DOHH2 (cell line): ENCODE measurements at regions not wholly inside any gene's neighbourhood (a gene's known extent, or its start where the extent isn't known, plus 50 kb on each side); places are given as distances from the start of the nearest gene placed in this dataset.

Source experiments
- H3F3A ChIP-seq: fragments of 200-600 bp; sonication (generic), shearing (Covaris generic); 2 replicates; pipeline ENCODE4 v1.6.0; 2016; ENCODE audit warnings: antibody characterized with exemption, mild to moderate bottlenecking; ENCODE audit not compliant: control insufficient read depth, insufficient read depth
- H3K27ac ChIP-seq: fragments of 200-600 bp; sonication (generic); 2 replicates; pipeline ENCODE4 v1.5.1; 2014; ENCODE audit warnings: low read depth, mild to moderate bottlenecking, low read length, moderate library complexity
- H3K27me3 ChIP-seq: fragments of 200-600 bp; sonication (generic); 2 replicates; pipeline ENCODE4 v1.6.1; 2014; ENCODE audit warnings: mild to moderate bottlenecking, low read length, mixed read lengths; ENCODE audit not compliant: control insufficient read depth
- H3K36me3 ChIP-seq: fragments of 200-600 bp; sonication (generic); 2 replicates; pipeline ENCODE4 v1.6.1; 2014; ENCODE audit warnings: mild to moderate bottlenecking, low read length, moderate library complexity, mixed read lengths; ENCODE audit not compliant: control insufficient read depth
- H3K4me1 ChIP-seq: fragments of 200-600 bp; sonication (generic); 2 replicates; pipeline ENCODE4 v1.6.1; 2014; ENCODE audit warnings: mild to moderate bottlenecking, low read length, mixed read lengths; ENCODE audit not compliant: control insufficient read depth
- H3K4me2 ChIP-seq: fragments of 200-600 bp; sonication (generic); 2 replicates; pipeline ENCODE4 v1.6.0; 2014; ENCODE audit warnings: mild to moderate bottlenecking, low read length, moderate library complexity
- H3K4me3 ChIP-seq: fragments of 200-600 bp; sonication (generic); 2 replicates; pipeline ENCODE4 v1.5.1; 2014; ENCODE audit warnings: mild to moderate bottlenecking, low read length, mixed read lengths
- H3K79me2 ChIP-seq: fragments of 200-600 bp; sonication (generic); 2 replicates; pipeline ENCODE4 v1.6.1; 2014; ENCODE audit warnings: mild to moderate bottlenecking, low read length, mixed read lengths; ENCODE audit not compliant: control insufficient read depth
- H3K9me2 ChIP-seq: fragments of 200-600 bp; sonication (generic); replicated peaks from 2 replicates; pipeline ENCODE4 v1.6.1; 2014; ENCODE audit warnings: mild to moderate bottlenecking, low read length, mixed read lengths; ENCODE audit not compliant: control insufficient read depth
- H3K9me3 ChIP-seq: fragments of 200-600 bp; sonication (generic); 2 replicates; pipeline ENCODE4 v1.6.1; 2014; ENCODE audit warnings: antibody characterized with exemption, low read length, mixed read lengths; ENCODE audit not compliant: control insufficient read depth, insufficient read depth
- H4K20me1 ChIP-seq: fragments of 200-600 bp; sonication (generic); 2 replicates; pipeline ENCODE4 v1.6.0; 2014; ENCODE audit warnings: low read depth, mild to moderate bottlenecking, antibody characterized with exemption, low read length, moderate library complexity; ENCODE audit not compliant: control insufficient read depth, insufficient read depth
- CTCF ChIP-seq: fragments of 200-600 bp; sonication (generic); IDR thresholded peaks from one replicate; pipeline ENCODE4 v1.5.1; 2014; ENCODE audit warnings: antibody characterized with exemption, mild to moderate bottlenecking, low read depth, low read length; ENCODE audit not compliant: poor library complexity, severe bottlenecking
- EZH2phosphoT487 ChIP-seq: fragments of 200-600 bp; sonication (generic); IDR thresholded peaks from 2 replicates; pipeline ENCODE4 v1.6.1; 2017; ENCODE audit warnings: borderline replicate concordance, mild to moderate bottlenecking, antibody characterized with exemption, low read length, moderate library complexity, mixed read lengths

- Histone ChIP-seq H3K9me3 (no peaks in the 10 kb centered on the region), H3K4me3 (no peak overlapping the region), H3K4me1 (no peaks in the 10 kb centered on the region), H3F3A (no peaks in the 10 kb centered on the region), H3K4me2 (no peak overlapping the region), H3K27me3 (no peaks in the 10 kb centered on the region), H3K9me2 (no peaks in the 10 kb centered on the region), H3K79me2 (no peaks in the 10 kb centered on the region), H3K36me3 (no peaks in the 10 kb centered on the region), H3K27ac (no peak overlapping the region), H4K20me1 (no peaks in the 10 kb centered on the region)
- TF ChIP-seq CTCF (no peak), EZH2phosphoT487 (no peak)
These were observed 176.7 kb upstream of the ZNF32 start for GRCh38 chr10:43825421-43825820.

GRCh38 chr10:43824934-43825333 lies 176.3 kb upstream of the ZNF32 start:
- Histone ChIP-seq H3K9me2 (no peaks in the 10 kb centered on the region), H3F3A (no peaks in the 10 kb centered on the region)

GRCh38 chr10:43822631-43823580 lies 174.2 kb upstream of the ZNF32 start:
- no peaks in the 10 kb centered on the region for H3K79me2 ChIP-seq
- H3K27me3 ChIP-seq = no peaks in the 10 kb centered on the region
- H3F3A ChIP-seq = no peaks in the 10 kb centered on the region
- TF ChIP-seq EZH2phosphoT487 (no peak), CTCF (no peak)
- no peaks in the 10 kb centered on the region for H4K20me1 ChIP-seq
- H3K9me2 ChIP-seq = no peaks in the 10 kb centered on the region
- no peak overlapping the region for H3K27ac ChIP-seq
- H3K4me1 ChIP-seq = no peaks in the 10 kb centered on the region
- no peak overlapping the region for H3K4me3 ChIP-seq
- H3K36me3 ChIP-seq = no peaks in the 10 kb centered on the region
- no peaks in the 10 kb centered on the region for H3K9me3 ChIP-seq
- H3K4me2 ChIP-seq = no peak overlapping the region

More at GRCh38 chr10:43824934-43825333, 176.3 kb upstream of the ZNF32 start:
- Histone ChIP-seq H3K27me3 (no peaks in the 10 kb centered on the region), H3K9me3 (no peaks in the 10 kb centered on the region), H4K20me1 (no peaks in the 10 kb centered on the region), H3K79me2 (no peaks in the 10 kb centered on the region), H3K27ac (no peak overlapping the region), H3K4me1 (no peaks in the 10 kb centered on the region), H3K36me3 (no peaks in the 10 kb centered on the region), H3K4me2 (no peak overlapping the region), H3K4me3 (no peak overlapping the region)
- no peak for TF ChIP-seq EZH2phosphoT487

GRCh38 chr10:43821103-43821502 lies 172.4 kb upstream of the ZNF32 start:
- Histone ChIP-seq H3K4me2 (no peak overlapping the region), H3F3A (no peaks in the 10 kb centered on the region), H3K4me1 (peaks cover 7% of the 10 kb centered on the region), H3K9me3 (no peaks in the 10 kb centered on the region), H3K4me3 (no peak overlapping the region), H4K20me1 (no peaks in the 10 kb centered on the region), H3K36me3 (no peaks in the 10 kb centered on the region), H3K27ac (no peak overlapping the region), H3K9me2 (no peaks in the 10 kb centered on the region), H3K79me2 (no peaks in the 10 kb centered on the region), H3K27me3 (no peaks in the 10 kb centered on the region)
- TF ChIP-seq EZH2phosphoT487 = no peak
- TF ChIP-seq CTCF = no peak
